Liver (tissue), 8 donors: ENCODE measurements at regions not wholly inside any gene's neighbourhood (a gene's known extent, or its start where the extent isn't known, plus 50 kb on each side); places are given as distances from the start of the nearest gene placed in this dataset.

Experiments used
- DNase-seq: peaks from one replicate; pipeline ENCODE4 v3.0.0-alpha.2; 2017; ENCODE audit warnings: low spot score
- H3K27ac ChIP-seq, 2 donors: one replicate each; pipeline ENCODE4 v1.7.0; 2013; ENCODE audit warnings: inconsistent platforms in 2 of 2, low read length in 2 of 2, control low read depth in 1 of 2, low read depth in 1 of 2, mild to moderate bottlenecking in 1 of 2
- H3K27me3 ChIP-seq, 4 donors: one replicate each; pipeline versions ENCODE4 v1.6.1 to v1.7.0; 2013; ENCODE audit warnings: low read length in 3 of 4, inconsistent platforms in 1 of 4, mild to moderate bottlenecking in 1 of 4, moderate library complexity in 1 of 4; ENCODE audit not compliant: control insufficient read depth in 4 of 4, insufficient read depth in 4 of 4
- H3K36me3 ChIP-seq, 4 donors: one replicate each; pipeline versions ENCODE4 v1.6.1 to v1.7.0; 2013; ENCODE audit warnings: low read length in 3 of 4, mild to moderate bottlenecking in 3 of 4, low read depth in 1 of 4, moderate library complexity in 1 of 4; ENCODE audit not compliant: control insufficient read depth in 4 of 4, insufficient read depth in 3 of 4
- H3K4me1 ChIP-seq, 4 donors: one replicate each; pipeline versions ENCODE4 v1.6.1 to v1.7.0; 2013; ENCODE audit warnings: low read length in 3 of 4, mild to moderate bottlenecking in 3 of 4, moderate library complexity in 1 of 4; ENCODE audit not compliant: control insufficient read depth in 4 of 4, insufficient read depth in 4 of 4
- H3K4me3 ChIP-seq, 3 donors: one replicate each; pipeline versions ENCODE4 v1.6.1 to v1.7.0; 2013; ENCODE audit warnings: low read length in 3 of 3, control low read depth in 1 of 3, low read depth in 1 of 3, mild to moderate bottlenecking in 1 of 3
- H3K9ac ChIP-seq, 2 donors: one replicate each; pipeline ENCODE4 v1.7.0; 2013; ENCODE audit warnings: low read length in 2 of 2, mild to moderate bottlenecking in 2 of 2, moderate library complexity in 2 of 2, control low read depth in 1 of 2, low read depth in 1 of 2
- H3K9me3 ChIP-seq, 4 donors: one replicate each; pipeline versions ENCODE4 v1.6.1 to v1.7.0; 2013; ENCODE audit warnings: low read length in 3 of 4; ENCODE audit not compliant: control insufficient read depth in 4 of 4
- FOXA2 ChIP-seq: IDR thresholded peaks from 2 replicates; pipeline ENCODE4 v1.6.1; 2016; ENCODE audit warnings: antibody characterized with exemption
- JUND ChIP-seq, 2 donors: IDR thresholded peaks; 2 replicates each; pipeline ENCODE4 v1.6.1; 2016; ENCODE audit warnings: antibody characterized with exemption in 2 of 2
- RAD21 ChIP-seq, 2 donors: IDR thresholded peaks; 2 replicates each; pipeline ENCODE4 v1.6.1; 2016; ENCODE audit warnings: antibody characterized with exemption in 2 of 2, mild to moderate bottlenecking in 2 of 2
- RXRA ChIP-seq, 2 donors: IDR thresholded peaks; 2 replicates each; pipeline ENCODE4 v1.6.1; 2017 to 2018; ENCODE audit warnings: antibody characterized with exemption in 2 of 2, mild to moderate bottlenecking in 1 of 2
- SP1 ChIP-seq: IDR thresholded peaks from 2 replicates; pipeline ENCODE4 v1.6.1; 2018; ENCODE audit warnings: antibody characterized with exemption, mild to moderate bottlenecking
- TAF1 ChIP-seq: conservative IDR thresholded peaks from 2 replicates; pipeline ENCODE4 v1.6.1; 2016; ENCODE audit warnings: antibody characterized with exemption, mild to moderate bottlenecking
- YY1 ChIP-seq: IDR thresholded peaks from 2 replicates; pipeline ENCODE4 v1.6.1; 2016; ENCODE audit warnings: antibody characterized with exemption, mild to moderate bottlenecking
- WGBS: extraction: QIAGEN DNeasy Blood & Tissue Kit; methylation state at CpG from one replicate; pipeline ENCODE4 v1.1.7; 2013; 5-methylcytosine and 5-hydroxymethylcytosine counted together
- TF ChIP-seq, protein P1 (sequence below): IDR thresholded peaks from 2 replicates; pipeline ENCODE4 v1.6.1; 2016; ENCODE audit warnings: antibody characterized with exemption, mild to moderate bottlenecking
- TF ChIP-seq, protein P2 (sequence below): fragments of 150-350 bp; IDR thresholded peaks from 2 replicates; pipeline ENCODE4 v1.5.1; 2017; ENCODE audit warnings: improper control_type of control experiment, low read depth, low read length; ENCODE audit not compliant: missing input control
- TF ChIP-seq, protein P3 (sequence below): IDR thresholded peaks from 2 replicates; pipeline ENCODE4 v1.6.1; 2016; ENCODE audit warnings: antibody characterized with exemption
- donor health status: healthy.
- donor health status: healthy.
- donor health status: healthy.
- donor health status: healthy.
- donor health status: healthy.

DNA sequence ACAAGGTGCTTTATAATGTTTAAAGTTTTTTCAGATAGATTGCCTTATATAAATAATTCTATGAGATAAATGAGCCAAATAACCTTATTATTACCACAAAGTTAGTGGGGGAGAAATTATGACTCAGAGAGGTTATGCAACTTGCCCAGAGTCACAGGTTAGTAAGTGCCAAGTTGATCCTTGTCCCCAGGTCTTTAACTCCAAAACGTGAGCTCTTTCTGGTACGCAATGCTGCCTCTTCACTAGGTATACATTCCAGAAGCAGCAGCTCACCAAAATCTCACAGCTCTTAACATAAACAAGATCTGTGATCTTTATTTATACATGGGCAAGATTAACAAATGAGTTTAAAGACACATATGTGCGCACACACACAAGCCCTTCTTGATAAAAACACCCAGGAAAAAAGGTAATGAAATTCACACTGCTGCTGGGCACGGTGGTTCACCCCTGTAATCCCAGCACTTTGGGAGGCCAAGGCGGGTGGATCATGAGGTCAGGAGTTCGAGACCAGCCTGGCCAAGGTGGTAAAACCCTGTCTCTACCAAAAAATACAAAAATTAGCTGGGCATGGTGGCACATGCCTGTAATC is 59.8 kb upstream of the NR2F2 start (continued):
- TF ChIP-seq, protein P1, sequence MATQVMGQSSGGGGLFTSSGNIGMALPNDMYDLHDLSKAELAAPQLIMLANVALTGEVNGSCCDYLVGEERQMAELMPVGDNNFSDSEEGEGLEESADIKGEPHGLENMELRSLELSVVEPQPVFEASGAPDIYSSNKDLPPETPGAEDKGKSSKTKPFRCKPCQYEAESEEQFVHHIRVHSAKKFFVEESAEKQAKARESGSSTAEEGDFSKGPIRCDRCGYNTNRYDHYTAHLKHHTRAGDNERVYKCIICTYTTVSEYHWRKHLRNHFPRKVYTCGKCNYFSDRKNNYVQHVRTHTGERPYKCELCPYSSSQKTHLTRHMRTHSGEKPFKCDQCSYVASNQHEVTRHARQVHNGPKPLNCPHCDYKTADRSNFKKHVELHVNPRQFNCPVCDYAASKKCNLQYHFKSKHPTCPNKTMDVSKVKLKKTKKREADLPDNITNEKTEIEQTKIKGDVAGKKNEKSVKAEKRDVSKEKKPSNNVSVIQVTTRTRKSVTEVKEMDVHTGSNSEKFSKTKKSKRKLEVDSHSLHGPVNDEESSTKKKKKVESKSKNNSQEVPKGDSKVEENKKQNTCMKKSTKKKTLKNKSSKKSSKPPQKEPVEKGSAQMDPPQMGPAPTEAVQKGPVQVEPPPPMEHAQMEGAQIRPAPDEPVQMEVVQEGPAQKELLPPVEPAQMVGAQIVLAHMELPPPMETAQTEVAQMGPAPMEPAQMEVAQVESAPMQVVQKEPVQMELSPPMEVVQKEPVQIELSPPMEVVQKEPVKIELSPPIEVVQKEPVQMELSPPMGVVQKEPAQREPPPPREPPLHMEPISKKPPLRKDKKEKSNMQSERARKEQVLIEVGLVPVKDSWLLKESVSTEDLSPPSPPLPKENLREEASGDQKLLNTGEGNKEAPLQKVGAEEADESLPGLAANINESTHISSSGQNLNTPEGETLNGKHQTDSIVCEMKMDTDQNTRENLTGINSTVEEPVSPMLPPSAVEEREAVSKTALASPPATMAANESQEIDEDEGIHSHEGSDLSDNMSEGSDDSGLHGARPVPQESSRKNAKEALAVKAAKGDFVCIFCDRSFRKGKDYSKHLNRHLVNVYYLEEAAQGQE = peak; percentile 51
- TF ChIP-seq, protein P2, sequence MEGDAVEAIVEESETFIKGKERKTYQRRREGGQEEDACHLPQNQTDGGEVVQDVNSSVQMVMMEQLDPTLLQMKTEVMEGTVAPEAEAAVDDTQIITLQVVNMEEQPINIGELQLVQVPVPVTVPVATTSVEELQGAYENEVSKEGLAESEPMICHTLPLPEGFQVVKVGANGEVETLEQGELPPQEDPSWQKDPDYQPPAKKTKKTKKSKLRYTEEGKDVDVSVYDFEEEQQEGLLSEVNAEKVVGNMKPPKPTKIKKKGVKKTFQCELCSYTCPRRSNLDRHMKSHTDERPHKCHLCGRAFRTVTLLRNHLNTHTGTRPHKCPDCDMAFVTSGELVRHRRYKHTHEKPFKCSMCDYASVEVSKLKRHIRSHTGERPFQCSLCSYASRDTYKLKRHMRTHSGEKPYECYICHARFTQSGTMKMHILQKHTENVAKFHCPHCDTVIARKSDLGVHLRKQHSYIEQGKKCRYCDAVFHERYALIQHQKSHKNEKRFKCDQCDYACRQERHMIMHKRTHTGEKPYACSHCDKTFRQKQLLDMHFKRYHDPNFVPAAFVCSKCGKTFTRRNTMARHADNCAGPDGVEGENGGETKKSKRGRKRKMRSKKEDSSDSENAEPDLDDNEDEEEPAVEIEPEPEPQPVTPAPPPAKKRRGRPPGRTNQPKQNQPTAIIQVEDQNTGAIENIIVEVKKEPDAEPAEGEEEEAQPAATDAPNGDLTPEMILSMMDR = no peak
- TF ChIP-seq FOXA2 (no peak), YY1 (peak; percentile 56)

DNA sequence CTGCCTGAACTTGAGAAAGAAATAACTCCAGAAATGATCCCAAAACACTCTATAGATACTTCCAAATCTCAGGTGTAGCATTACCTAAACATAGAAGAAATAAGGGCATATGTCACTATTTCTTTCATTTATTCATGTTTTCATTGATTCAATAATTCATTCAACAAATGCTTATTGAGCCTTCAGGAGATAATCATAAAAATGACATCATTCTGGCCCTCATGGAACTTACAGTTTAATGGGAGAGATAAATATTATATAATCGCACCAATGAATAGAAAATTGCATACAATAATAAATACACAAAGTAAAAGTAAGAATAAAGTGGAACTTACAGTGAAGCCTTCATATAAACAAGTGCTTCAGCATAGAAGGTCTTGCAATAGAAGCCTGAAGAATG is 58.1 kb upstream of the NR2F2 start:
- no peak for TF ChIP-seq RXRA (IDR thresholded peaks at IDR 0.05)
- TF ChIP-seq JUND (IDR thresholded peaks at IDR 0.05) = no peak
- TF ChIP-seq RAD21 (IDR thresholded peaks at IDR 0.05) = no peak
- TF ChIP-seq, protein P1 = no peak
- TF ChIP-seq TAF1 = no peak

DNA sequence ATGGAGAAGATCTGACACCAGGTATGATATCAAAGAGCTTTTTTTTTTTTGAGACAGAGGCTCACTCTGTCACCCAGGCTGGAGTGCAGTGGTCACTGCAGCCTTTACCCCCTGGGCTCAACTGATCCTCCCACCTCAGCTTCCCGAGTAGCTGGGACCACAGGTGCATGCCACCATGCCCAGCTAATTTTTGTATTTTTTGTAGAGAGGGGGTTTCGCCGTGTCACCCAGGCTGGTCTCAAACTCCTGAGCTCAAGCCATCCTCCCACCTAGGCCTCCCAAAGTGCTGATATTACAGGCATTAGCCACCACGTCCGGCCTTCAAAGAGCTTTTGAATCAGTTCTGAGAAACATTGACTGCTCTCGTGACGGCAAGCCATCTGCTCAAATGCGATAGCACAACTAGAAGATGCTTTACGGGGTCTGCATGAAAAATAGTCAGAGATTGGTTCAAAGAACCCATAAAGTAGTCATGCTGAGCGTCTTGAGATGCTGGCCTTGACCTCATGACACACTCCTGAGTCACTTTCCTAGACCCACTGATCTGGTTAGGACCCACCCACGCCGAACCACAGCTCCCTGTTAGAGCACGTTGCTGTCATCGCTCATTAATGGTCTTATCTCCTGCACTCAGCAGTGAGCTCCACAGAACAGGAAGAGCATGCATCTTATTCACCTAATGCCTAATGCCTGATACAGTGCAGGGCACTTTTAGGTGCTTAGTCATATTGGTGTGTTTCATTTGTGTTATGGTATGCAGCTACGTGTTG is 57.0 kb upstream of the NR2F2 start:
- DNase-seq = no peak
- no peak for TF ChIP-seq YY1
- TF ChIP-seq RAD21 (IDR thresholded peaks at IDR 0.05) = no peak
- TF ChIP-seq SP1 = no peak
- TF ChIP-seq, protein P2 = no peak
- TF ChIP-seq, protein P3, sequence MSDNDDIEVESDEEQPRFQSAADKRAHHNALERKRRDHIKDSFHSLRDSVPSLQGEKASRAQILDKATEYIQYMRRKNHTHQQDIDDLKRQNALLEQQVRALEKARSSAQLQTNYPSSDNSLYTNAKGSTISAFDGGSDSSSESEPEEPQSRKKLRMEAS = no peak
- TF ChIP-seq, protein P1 = no peak
- Histone ChIP-seq H3K4me1 (peaks cover 0 to 4% (median 0%) of the 10 kb centered on the region in 4 donors), H3K4me3 (no peak overlapping the region), H3K9ac (no peak overlapping the region), H3K27me3 (no peaks in the 10 kb centered on the region), H3K27ac (no peak overlapping the region), H3K9me3 (no peaks in the 10 kb centered on the region), H3K36me3 (no peaks in the 10 kb centered on the region)
- 93% methylated on average over 15 of the region's 15 CpGs for WGBS

More for the DNA sequence above, 58.1 kb upstream of the NR2F2 start:
- Histone ChIP-seq H3K4me1 (peaks cover 0 to 4% (median 0%) of the 10 kb centered on the region in 4 donors), H3K9ac (no peak overlapping the region), H3K27ac (no peak overlapping the region), H3K36me3 (no peaks in the 10 kb centered on the region), H3K27me3 (no peaks in the 10 kb centered on the region), H3K9me3 (no peaks in the 10 kb centered on the region), H3K4me3 (no peak overlapping the region)
- 52% methylated on average over 1 of the region's 1 CpG for WGBS
- DNase-seq = no peak
